ENCODE measurements at regions not wholly inside any gene's neighbourhood (a gene's known extent, or its start where the extent isn't known, plus 50 kb on each side); places are given as distances from the start of the nearest gene placed in this dataset.

- DNase-seq (ENCODE audit: low spot score in 2 of 2), result no peak
- TF ChIP-seq, protein P1, sequence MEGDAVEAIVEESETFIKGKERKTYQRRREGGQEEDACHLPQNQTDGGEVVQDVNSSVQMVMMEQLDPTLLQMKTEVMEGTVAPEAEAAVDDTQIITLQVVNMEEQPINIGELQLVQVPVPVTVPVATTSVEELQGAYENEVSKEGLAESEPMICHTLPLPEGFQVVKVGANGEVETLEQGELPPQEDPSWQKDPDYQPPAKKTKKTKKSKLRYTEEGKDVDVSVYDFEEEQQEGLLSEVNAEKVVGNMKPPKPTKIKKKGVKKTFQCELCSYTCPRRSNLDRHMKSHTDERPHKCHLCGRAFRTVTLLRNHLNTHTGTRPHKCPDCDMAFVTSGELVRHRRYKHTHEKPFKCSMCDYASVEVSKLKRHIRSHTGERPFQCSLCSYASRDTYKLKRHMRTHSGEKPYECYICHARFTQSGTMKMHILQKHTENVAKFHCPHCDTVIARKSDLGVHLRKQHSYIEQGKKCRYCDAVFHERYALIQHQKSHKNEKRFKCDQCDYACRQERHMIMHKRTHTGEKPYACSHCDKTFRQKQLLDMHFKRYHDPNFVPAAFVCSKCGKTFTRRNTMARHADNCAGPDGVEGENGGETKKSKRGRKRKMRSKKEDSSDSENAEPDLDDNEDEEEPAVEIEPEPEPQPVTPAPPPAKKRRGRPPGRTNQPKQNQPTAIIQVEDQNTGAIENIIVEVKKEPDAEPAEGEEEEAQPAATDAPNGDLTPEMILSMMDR (IDR thresholded peaks at IDR 0.05), result no peak
- TF ChIP-seq POLR2AphosphoS5 (IDR thresholded peaks at IDR 0.05) (no peak), POLR2A (IDR thresholded peaks at IDR 0.05) (no peak)
- intact Hi-C loops (cut with DNase I; ENCODE audit: low total_unique reads), result no loop called here
- no peaks in the 10 kb centered on the region for H3K36me3 ChIP-seq
- no peaks in the 10 kb centered on the region for H3K4me1 ChIP-seq
- no peak overlapping the region for H3K4me3 ChIP-seq
- no peaks in the 10 kb centered on the region for H3K9me3 ChIP-seq
- H3K27ac ChIP-seq, result no peak overlapping the region
- no peaks in the 10 kb centered on the region for H3K27me3 ChIP-seq
Observed at GRCh38 chr1:80369780-80370179, 1363.2 kb upstream of the ADGRL4 start.

- Histone ChIP-seq H3K27ac (no peak overlapping the region), H3K9me3 (no peaks in the 10 kb centered on the region), H3K4me1 (no peaks in the 10 kb centered on the region), H3K27me3 (no peaks in the 10 kb centered on the region), H3K4me3 (no peak overlapping the region), H3K36me3 (no peaks in the 10 kb centered on the region)
- TF ChIP-seq, protein P1 (IDR thresholded peaks at IDR 0.05), result no peak
- TF ChIP-seq POLR2A (IDR thresholded peaks at IDR 0.05) (no peak), POLR2AphosphoS5 (IDR thresholded peaks at IDR 0.05) (no peak)
- DNase-seq (ENCODE audit: low spot score in 2 of 2), result no peak
- intact Hi-C loops (cut with DNase I; ENCODE audit: low total_unique reads), result no loop called here
Observed at GRCh38 chr1:80367058-80367457, 1360.5 kb upstream of the ADGRL4 start.

DNA sequence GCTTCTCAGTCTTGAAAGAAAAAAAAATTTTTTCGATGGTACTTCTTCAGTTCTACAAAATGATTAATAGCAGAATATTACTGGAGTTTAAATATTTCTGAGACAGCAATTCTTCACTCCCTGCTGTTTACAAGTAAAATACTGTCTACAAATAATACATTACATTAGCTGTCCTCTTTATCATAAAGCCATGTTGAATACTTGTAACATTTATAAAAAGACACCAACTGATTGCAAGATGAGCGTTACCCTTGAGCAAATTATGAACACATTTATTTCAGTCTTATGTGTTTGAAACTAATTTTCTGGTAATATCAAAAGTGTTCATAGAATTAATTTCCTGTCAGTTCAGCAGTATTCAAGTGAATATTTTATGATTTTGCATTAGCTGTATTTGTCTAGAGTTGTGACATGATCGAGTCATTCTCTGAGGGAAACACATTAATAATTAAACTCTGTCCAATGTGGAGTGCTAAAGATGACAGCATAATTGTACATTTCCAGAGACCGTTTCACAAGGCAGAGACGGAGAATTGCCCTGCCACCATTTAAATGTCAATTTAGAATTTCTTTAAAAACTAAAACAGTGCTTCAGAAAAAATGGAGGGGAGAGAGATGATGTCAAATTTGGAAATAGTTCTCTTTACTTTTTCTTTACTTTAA lies 1359.0 kb upstream of the ADGRL4 start:
- Histone ChIP-seq H3K4me1 (no peaks in the 10 kb centered on the region), H3K36me3 (no peaks in the 10 kb centered on the region), H3K9me3 (no peaks in the 10 kb centered on the region), H3K27me3 (no peaks in the 10 kb centered on the region), H3K27ac (no peak overlapping the region), H3K4me3 (no peak overlapping the region)
- TF ChIP-seq, protein P1 (IDR thresholded peaks at IDR 0.05), result no peak
- no peak for TF ChIP-seq POLR2AphosphoS5 (IDR thresholded peaks at IDR 0.05)
- no peak for DNase-seq (ENCODE audit: low spot score in 2 of 2)
- intact Hi-C loops (cut with DNase I; ENCODE audit: low total_unique reads), result no loop called here

GRCh38 chr1:80363689-80364475 lies 1357.4 kb upstream of the ADGRL4 start:
- H3K27ac ChIP-seq, result no peak overlapping the region
- TF ChIP-seq POLR2A (IDR thresholded peaks at IDR 0.05) (no peak), POLR2AphosphoS5 (IDR thresholded peaks at IDR 0.05) (no peak)
- TF ChIP-seq, protein P1 (IDR thresholded peaks at IDR 0.05), result no peak
- no peak for DNase-seq (ENCODE audit: low spot score in 2 of 2)
- H3K4me3 ChIP-seq, result no peak overlapping the region
- no peaks in the 10 kb centered on the region for H3K4me1 ChIP-seq
- H3K27me3 ChIP-seq, result no peaks in the 10 kb centered on the region
- intact Hi-C loops (cut with DNase I; ENCODE audit: low total_unique reads), result loop anchor here (5.0 kb wide), 1 partner anchor 97 kb away; no protein-coding TSS in a partner anchor
- no peaks in the 10 kb centered on the region for H3K36me3 ChIP-seq
- H3K9me3 ChIP-seq, result no peaks in the 10 kb centered on the region

GRCh38 chr1:80359666-80360065 lies 1353.1 kb upstream of the ADGRL4 start:
- intact Hi-C loops (cut with DNase I; ENCODE audit: low total_unique reads), result loop anchor here (5.0 kb wide), 1 partner anchor 92 kb away; no protein-coding TSS in a partner anchor
- Histone ChIP-seq H3K4me3 (no peak overlapping the region), H3K27ac (no peak overlapping the region), H3K36me3 (no peaks in the 10 kb centered on the region), H3K4me1 (no peaks in the 10 kb centered on the region), H3K27me3 (no peaks in the 10 kb centered on the region), H3K9me3 (no peaks in the 10 kb centered on the region)
- TF ChIP-seq, protein P1 (IDR thresholded peaks at IDR 0.05), result no peak
- TF ChIP-seq POLR2AphosphoS5 (IDR thresholded peaks at IDR 0.05) (no peak), POLR2A (IDR thresholded peaks at IDR 0.05) (no peak)
- DNase-seq (ENCODE audit: low spot score in 2 of 2), result no peak

All from breast epithelium (tissue), 4 donors.